ENCODE measurements at regions not wholly inside any gene's neighbourhood (a gene's known extent, or its start where the extent isn't known, plus 50 kb on each side); places are given as distances from the start of the nearest gene placed in this dataset.

GRCh38 chr4:15303052-15303641 lies 124.7 kb upstream of the C1QTNF7 start (continued):
- TF ChIP-seq TBL1XR1 (IDR thresholded peaks at IDR 0.05; ENCODE audit: low read depth, low read length), result no peak

- Histone ChIP-seq H3K4me2 (ENCODE audit: control insufficient read depth, insufficient read depth) (no peak overlapping the region), H3K79me2 (ENCODE audit: control insufficient read depth, insufficient read depth, low read length) (no peaks in the 10 kb centered on the region), H3K4me3 (no peak overlapping the region), H3K27me3 (replicated peaks in 1 of 2; ENCODE audit: control insufficient read depth in 2 of 2, insufficient read depth in 2 of 2, low read length in 1 of 2) (no peaks in the 10 kb centered on the region), H3K9ac (ENCODE audit: control insufficient read depth, insufficient read depth, low read length) (no peak overlapping the region), H3K27ac (ENCODE audit: control insufficient read depth, insufficient read depth) (no peak overlapping the region), H2AFZ (ENCODE audit: control insufficient read depth, low read depth, low read length) (no peak overlapping the region), H4K20me1 (ENCODE audit: control insufficient read depth, insufficient read depth) (no peaks in the 10 kb centered on the region), H3K9me3 (replicated peaks; ENCODE audit: control insufficient read depth, insufficient read depth, low read length) (no peaks in the 10 kb centered on the region), H3K36me3 (ENCODE audit: control insufficient read depth in 2 of 2, insufficient read depth in 2 of 2, low read length in 1 of 2) (no peaks in the 10 kb centered on the region), H3K4me1 (ENCODE audit: control insufficient read depth, insufficient read depth, low read length) (no peaks in the 10 kb centered on the region)
- DNase-seq (ENCODE audit: low read depth, low spot score), result no peak
- ChIA-PET CTCF (interaction anchor here (1.2 to 1.4 kb wide), 2 partner anchors 13 to 81 kb away, joined by 3 read pairs; no protein-coding TSS in a partner anchor), RAD21 (ENCODE audit: unreplicated experiment) (no interaction called here), SMC1A (ENCODE audit: uncharacterized antibody, unreplicated experiment) (interaction anchor here (1.7 kb wide), 1 partner anchor 9 kb away, joined by 3 read pairs; no protein-coding TSS in a partner anchor), POLR2A (no interaction called here)
- BruUV-seq (replicated peaks), result no TSS peak
- no peak for TF ChIP-seq NFXL1 (IDR thresholded peaks at IDR 0.05; ENCODE audit: borderline replicate concordance)
- no peak for TF ChIP-seq POLR2AphosphoS5 (IDR thresholded peaks at IDR 0.05; ENCODE audit: low read length)
- no peak for TF ChIP-seq TBL1XR1 (IDR thresholded peaks at IDR 0.05; ENCODE audit: low read depth, low read length)
- TF ChIP-seq BHLHE40 (IDR thresholded peaks at IDR 0.05; ENCODE audit: borderline replicate concordance in 1 of 2, low read depth in 2 of 2, low read length in 1 of 2), result no peak
- no peak for TF ChIP-seq SRF (IDR thresholded peaks at IDR 0.05; ENCODE audit: low read depth in 2 of 2, low read length in 2 of 2)
- TF ChIP-seq NBN (IDR thresholded peaks at IDR 0.05), result no peak
- no peak for TF ChIP-seq IRF3 (IDR thresholded peaks at IDR 0.05)
- no peak for TF ChIP-seq ATF3 (IDR thresholded peaks at IDR 0.05; ENCODE audit: borderline replicate concordance, extremely low read depth, low read depth, low read length)
- no peak for TF ChIP-seq HCFC1 (IDR thresholded peaks at IDR 0.05; ENCODE audit: low read length)
- no peak for TF ChIP-seq SMC3 (IDR thresholded peaks at IDR 0.05; ENCODE audit: borderline replicate concordance, low read length)
- no peak for TF ChIP-seq NFYB (IDR thresholded peaks at IDR 0.05; ENCODE audit: insufficient read depth, low read depth, low read length)
- WGBS (ENCODE audit: insufficient coverage, insufficient replicate concordance, low lambda C conversion rate, missing lambda C conversion rate), result 0% methylated on average over 3 of the region's 3 CpGs
- no peak for FAIRE-seq
- no peak for ATAC-seq
- in situ Hi-C loops (cut with MboI), result no loop called here
- intact Hi-C loops (cut with micrococcal nuclease; ENCODE audit: unreplicated experiment), result no loop called here
Measured at GRCh38 chr4:15314974-15315373, 112.9 kb upstream of the C1QTNF7 start.
